Nephron progenitor cell (in vitro differentiated cells): ENCODE measurements at regions not wholly inside any gene's neighbourhood (a gene's known extent, or its start where the extent isn't known, plus 50 kb on each side); places are given as distances from the start of the nearest gene placed in this dataset.

Source experiments
- DNase-seq: peaks from one replicate; pipeline ENCODE4 v3.0.0; 2021
- H3K27ac Mint-ChIP-seq: 2 replicates; pipeline ENCODE4 v1.8.0; 2021; ENCODE audit warnings: mild to moderate bottlenecking, moderate library complexity, mixed read lengths
- H3K27me3 Mint-ChIP-seq: 2 replicates; pipeline ENCODE4 v1.8.0; 2021; ENCODE audit warnings: mild to moderate bottlenecking, low read depth, mixed read lengths; ENCODE audit not compliant: poor library complexity
- H3K36me3 Mint-ChIP-seq: 2 replicates; pipeline ENCODE4 v1.8.0; 2021; ENCODE audit warnings: low read depth, mixed read lengths
- H3K4me1 Mint-ChIP-seq: 2 replicates; pipeline ENCODE4 v1.8.0; 2021; ENCODE audit warnings: mixed read lengths
- H3K4me3 Mint-ChIP-seq: 2 replicates; pipeline ENCODE4 v1.8.0; 2021; ENCODE audit warnings: mild to moderate bottlenecking, moderate library complexity, mixed read lengths
- H3K9me3 Mint-ChIP-seq: 2 replicates; pipeline ENCODE4 v1.8.0; 2021; ENCODE audit warnings: mild to moderate bottlenecking, moderate library complexity, mixed read lengths
- TF ChIP-seq, protein P1 (sequence below): fragments of 200-600 bp; sonication (generic); IDR thresholded peaks from 2 replicates; pipeline ENCODE4 v1.5.0; 2021; ENCODE audit warnings: antibody characterized with exemption

DNA sequence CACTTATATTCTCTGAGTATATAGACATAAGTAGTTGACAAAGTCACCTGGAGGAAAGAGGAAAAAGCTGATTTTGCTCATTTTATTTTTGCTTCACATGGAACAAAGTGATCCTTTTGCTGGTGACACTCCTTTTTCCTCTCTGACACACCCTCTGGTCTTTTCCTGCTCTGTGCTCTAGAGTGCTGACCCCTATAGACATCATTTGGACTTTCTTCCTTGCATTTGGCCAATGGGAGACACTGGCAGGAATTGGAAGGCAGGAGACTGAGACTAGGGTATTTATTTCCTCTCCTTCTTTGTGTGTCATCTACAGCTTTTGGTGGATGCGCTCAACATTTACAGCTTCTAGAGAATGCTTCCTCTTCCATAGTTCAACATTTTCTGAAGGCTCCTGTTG is 1078.1 kb downstream of the SORCS1 start:
- Mint-ChIP-seq H3K36me3 (no peaks in the 10 kb centered on the region), H3K4me1 (no peaks in the 10 kb centered on the region), H3K9me3 (no peaks in the 10 kb centered on the region), H3K4me3 (no peak overlapping the region), H3K27ac (no peak overlapping the region), H3K27me3 (peaks cover 3% of the 10 kb centered on the region)
- TF ChIP-seq, protein P1, sequence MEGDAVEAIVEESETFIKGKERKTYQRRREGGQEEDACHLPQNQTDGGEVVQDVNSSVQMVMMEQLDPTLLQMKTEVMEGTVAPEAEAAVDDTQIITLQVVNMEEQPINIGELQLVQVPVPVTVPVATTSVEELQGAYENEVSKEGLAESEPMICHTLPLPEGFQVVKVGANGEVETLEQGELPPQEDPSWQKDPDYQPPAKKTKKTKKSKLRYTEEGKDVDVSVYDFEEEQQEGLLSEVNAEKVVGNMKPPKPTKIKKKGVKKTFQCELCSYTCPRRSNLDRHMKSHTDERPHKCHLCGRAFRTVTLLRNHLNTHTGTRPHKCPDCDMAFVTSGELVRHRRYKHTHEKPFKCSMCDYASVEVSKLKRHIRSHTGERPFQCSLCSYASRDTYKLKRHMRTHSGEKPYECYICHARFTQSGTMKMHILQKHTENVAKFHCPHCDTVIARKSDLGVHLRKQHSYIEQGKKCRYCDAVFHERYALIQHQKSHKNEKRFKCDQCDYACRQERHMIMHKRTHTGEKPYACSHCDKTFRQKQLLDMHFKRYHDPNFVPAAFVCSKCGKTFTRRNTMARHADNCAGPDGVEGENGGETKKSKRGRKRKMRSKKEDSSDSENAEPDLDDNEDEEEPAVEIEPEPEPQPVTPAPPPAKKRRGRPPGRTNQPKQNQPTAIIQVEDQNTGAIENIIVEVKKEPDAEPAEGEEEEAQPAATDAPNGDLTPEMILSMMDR = no peak
- no peak for DNase-seq

DNA sequence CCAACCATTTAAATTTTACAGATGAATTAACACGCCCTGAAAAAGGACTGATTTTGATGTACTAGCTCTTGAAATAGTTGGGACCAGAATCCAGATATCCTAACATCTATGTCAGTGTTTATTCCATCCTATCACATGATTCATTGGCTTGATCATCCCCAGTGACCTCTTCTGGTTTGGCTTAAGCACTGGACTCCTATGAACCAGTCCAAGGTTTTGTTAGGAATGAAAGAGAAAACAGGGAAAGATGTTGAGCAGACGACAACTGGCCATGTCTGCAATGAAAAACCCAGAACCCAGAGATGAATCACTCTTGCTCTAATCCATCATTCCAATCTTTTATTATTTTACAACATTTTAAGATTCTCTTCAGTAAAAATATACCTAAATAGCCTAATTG is 1080.9 kb downstream of the SORCS1 start:
- TF ChIP-seq, protein P1 = no peak
- Mint-ChIP-seq H3K4me3 (no peak overlapping the region), H3K27me3 (peaks cover 3% of the 10 kb centered on the region), H3K27ac (no peak overlapping the region), H3K36me3 (no peaks in the 10 kb centered on the region), H3K9me3 (no peaks in the 10 kb centered on the region), H3K4me1 (no peaks in the 10 kb centered on the region)
- no peak for DNase-seq

DNA sequence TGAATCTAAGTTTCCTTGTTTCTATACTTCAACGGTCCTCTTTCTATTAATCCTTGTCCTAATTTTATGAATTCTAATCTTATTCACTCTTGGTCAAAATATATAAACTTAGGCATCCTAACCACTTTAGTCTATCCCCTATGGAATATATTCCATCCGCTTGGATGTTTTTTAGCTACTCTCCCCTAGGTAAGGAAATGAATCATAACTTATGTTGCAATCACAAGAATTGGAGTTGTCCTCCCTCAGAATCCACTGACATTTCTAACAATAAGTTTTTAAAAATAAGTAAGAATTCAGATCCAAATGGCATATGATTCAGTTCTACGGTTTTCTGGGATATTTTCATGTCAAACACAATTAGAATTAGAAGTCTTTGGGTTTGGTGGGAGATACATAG is 1081.6 kb downstream of the SORCS1 start:
- Mint-ChIP-seq H3K27me3 (peaks cover 3% of the 10 kb centered on the region), H3K27ac (no peak overlapping the region), H3K4me3 (no peak overlapping the region), H3K4me1 (no peaks in the 10 kb centered on the region), H3K9me3 (no peaks in the 10 kb centered on the region), H3K36me3 (no peaks in the 10 kb centered on the region)
- TF ChIP-seq, protein P1 = no peak
- no peak for DNase-seq

DNA sequence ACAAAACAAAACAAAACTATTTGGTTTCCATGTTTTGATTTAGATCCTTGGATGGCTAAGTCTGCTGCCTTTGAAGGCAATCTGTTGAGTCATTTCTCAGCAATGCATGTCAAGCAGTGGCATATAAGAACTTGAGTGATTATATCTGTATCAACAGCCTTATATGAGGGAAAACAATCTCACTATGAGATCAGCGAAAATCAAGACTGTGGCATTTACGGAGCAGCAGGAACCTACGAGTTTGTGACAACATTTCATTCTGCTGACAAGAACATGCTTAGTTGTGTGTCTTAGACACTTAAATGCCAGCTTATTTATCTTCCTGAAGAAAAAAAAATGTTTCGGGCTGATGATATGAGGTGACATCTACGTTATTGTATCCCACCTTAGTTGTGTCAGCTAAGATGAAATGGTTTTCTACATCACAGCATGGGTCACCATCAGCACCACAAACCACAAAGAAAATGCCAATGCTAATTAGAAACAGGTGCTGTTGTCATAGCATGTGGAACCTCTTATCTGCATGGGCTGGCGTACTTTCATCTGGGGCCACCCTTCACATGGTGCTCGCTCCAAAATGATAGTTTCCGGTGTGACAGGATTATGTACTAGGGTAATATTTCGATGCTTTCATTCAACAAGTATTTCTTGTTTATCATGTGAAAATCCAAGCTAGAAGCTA is 1085.5 kb downstream of the SORCS1 start:
- no peak overlapping the region for H3K27ac Mint-ChIP-seq
- no peak for DNase-seq
- H3K36me3 Mint-ChIP-seq = no peaks in the 10 kb centered on the region
- TF ChIP-seq, protein P1 = no peak
- peaks cover 2% of the 10 kb centered on the region for H3K27me3 Mint-ChIP-seq
- no peak overlapping the region for H3K4me3 Mint-ChIP-seq
- no peaks in the 10 kb centered on the region for H3K4me1 Mint-ChIP-seq
- no peaks in the 10 kb centered on the region for H3K9me3 Mint-ChIP-seq

DNA sequence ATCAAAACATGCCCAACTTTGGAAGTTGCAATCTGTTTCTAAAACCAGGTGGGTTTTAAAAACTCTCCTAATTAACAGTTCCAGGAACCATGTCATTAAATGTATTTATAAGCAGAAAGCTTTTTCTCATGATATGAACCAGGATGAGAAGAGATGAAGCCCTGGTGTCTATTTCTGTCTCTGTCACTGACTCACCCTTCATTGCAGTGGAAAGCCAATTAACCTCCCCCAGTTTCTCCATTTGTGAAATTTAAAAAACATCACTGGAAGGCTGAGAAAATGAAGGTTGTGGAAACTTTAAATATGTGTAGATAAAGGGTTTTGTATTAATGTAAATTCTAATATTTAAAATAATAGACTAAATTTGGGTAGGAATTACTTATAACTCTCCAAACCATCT is 1088.0 kb downstream of the SORCS1 start:
- TF ChIP-seq, protein P1 = no peak
- Mint-ChIP-seq H3K27ac (no peak overlapping the region), H3K27me3 (peaks cover 2% of the 10 kb centered on the region), H3K4me1 (no peaks in the 10 kb centered on the region), H3K4me3 (no peak overlapping the region), H3K9me3 (peaks cover 4% of the 10 kb centered on the region), H3K36me3 (no peaks in the 10 kb centered on the region)
- DNase-seq = no peak

DNA sequence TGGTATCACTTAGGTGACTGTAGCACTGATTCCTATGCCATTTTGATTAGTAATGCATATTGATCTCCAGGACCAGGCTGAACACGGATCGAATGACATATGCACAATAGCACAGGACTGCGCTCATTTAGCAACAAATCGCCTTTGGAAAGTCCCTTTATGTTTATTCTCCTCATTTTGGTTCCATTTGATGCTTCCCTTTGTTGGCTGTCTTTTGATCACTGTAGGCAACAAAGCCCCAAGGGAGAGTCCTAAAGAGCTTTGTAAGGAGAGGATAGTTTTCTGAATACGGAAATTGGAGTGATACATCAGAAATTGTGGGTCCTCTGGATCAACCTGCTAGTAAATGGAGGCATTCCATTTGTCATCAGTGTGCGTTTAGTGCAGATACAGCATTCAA is 1111.4 kb downstream of the SORCS1 start:
- no peak overlapping the region for H3K27ac Mint-ChIP-seq

More for the DNA sequence above, 1111.4 kb downstream of the SORCS1 start:
- no peaks in the 10 kb centered on the region for H3K9me3 Mint-ChIP-seq
- no peak for DNase-seq
- no peaks in the 10 kb centered on the region for H3K4me1 Mint-ChIP-seq
- TF ChIP-seq, protein P1 = no peak
- H3K4me3 Mint-ChIP-seq = no peak overlapping the region
- H3K27me3 Mint-ChIP-seq = no peaks in the 10 kb centered on the region
- H3K36me3 Mint-ChIP-seq = no peaks in the 10 kb centered on the region
